SKM-1 (cell line): ENCODE measurements at regions not wholly inside any gene's neighbourhood (a gene's known extent, or its start where the extent isn't known, plus 50 kb on each side); places are given as distances from the start of the nearest gene placed in this dataset.
A peak's percentile ranks its signal among the peaks of the same experiment; 100 is the strongest.

Experiments used
- DNase-seq: peaks from one replicate; lab custom pipeline; 2025; ENCODE audit not compliant: unreplicated experiment; lab: John Stamatoyannopoulos, UW

- peak; percentile 43 for DNase-seq
Observed at GRCh38 chr4:92104506-92104905, 199.3 kb upstream of the GRID2 start.

- no peak for DNase-seq
Observed at GRCh38 chr4:92106816-92107215, 196.9 kb upstream of the GRID2 start.

GRCh38 chr4:92111493-92111892 is 192.3 kb upstream of the GRID2 start:
- DNase-seq: no peak

GRCh38 chr4:92112805-92113204 is 191.0 kb upstream of the GRID2 start:
- DNase-seq: no peak

- DNase-seq: no peak
Observed at GRCh38 chr4:92120810-92121498, 182.8 kb upstream of the GRID2 start.

- DNase-seq: no peak
Observed at GRCh38 chr4:92122911-92123310, 180.9 kb upstream of the GRID2 start.

- no peak for DNase-seq
Observed at GRCh38 chr4:92128676-92129075, 175.1 kb upstream of the GRID2 start.

GRCh38 chr4:92129408-92129994 is 174.3 kb upstream of the GRID2 start:
- DNase-seq: no peak

- DNase-seq: no peak
Observed at GRCh38 chr4:92136434-92136833, 167.3 kb upstream of the GRID2 start.

- DNase-seq: peak; percentile 30
Observed at GRCh38 chr4:92163348-92163747, 140.4 kb upstream of the GRID2 start.

GRCh38 chr4:92170340-92170739 is 133.4 kb upstream of the GRID2 start:
- no peak for DNase-seq

- DNase-seq: no peak
Observed at GRCh38 chr4:92172203-92172602, 131.6 kb upstream of the GRID2 start.

- no peak for DNase-seq
Observed at GRCh38 chr4:92175250-92175649, 128.5 kb upstream of the GRID2 start.

- no peak for DNase-seq
Observed at GRCh38 chr4:92182006-92182735, 121.6 kb upstream of the GRID2 start.

GRCh38 chr4:92182736-92183407 is 120.9 kb upstream of the GRID2 start:
- DNase-seq: no peak

GRCh38 chr4:92183825-92184224 is 119.9 kb upstream of the GRID2 start:
- no peak for DNase-seq

- DNase-seq: no peak
Observed at GRCh38 chr4:92184566-92184965, 119.2 kb upstream of the GRID2 start.

- DNase-seq: no peak
Observed at GRCh38 chr4:92186239-92186638, 117.5 kb upstream of the GRID2 start.

GRCh38 chr4:92189146-92189545 is 114.6 kb upstream of the GRID2 start:
- DNase-seq: no peak

- no peak for DNase-seq
Observed at GRCh38 chr4:92198711-92199110, 105.1 kb upstream of the GRID2 start.

GRCh38 chr4:92199135-92199534 is 104.6 kb upstream of the GRID2 start:
- no peak for DNase-seq

- DNase-seq: no peak
Observed at GRCh38 chr4:92210906-92211305, 92.9 kb upstream of the GRID2 start.
